Vagina (tissue), 2 donors: ENCODE measurements at regions not wholly inside any gene's neighbourhood (a gene's known extent, or its start where the extent isn't known, plus 50 kb on each side); places are given as distances from the start of the nearest gene placed in this dataset.

Experiments
- DNase-seq, 2 donors: peaks; one replicate each; pipeline ENCODE4 v3.0.0-alpha.2; 2017; ENCODE audit errors: extremely low spot score in 2 of 2
- H3K27ac ChIP-seq: fragments of 200-600 bp; sonication (generic); one replicate; pipeline ENCODE4 v1.5.1; 2019
- H3K27me3 ChIP-seq: fragments of 200-600 bp; sonication (generic); one replicate; pipeline ENCODE4 v1.5.1; 2019
- H3K36me3 ChIP-seq, 2 donors: fragments of 200-600 bp; sonication (generic); one replicate each; pipeline ENCODE4 v1.5.1; 2017 to 2019
- H3K4me1 ChIP-seq: fragments of 200-600 bp; sonication (generic); one replicate; pipeline ENCODE4 v1.5.1; 2019
- H3K4me3 ChIP-seq, 2 donors: fragments of 200-600 bp; sonication (generic); 1 replicate in 1 of 2; 2 replicates in 1 of 2; pipeline ENCODE4 v1.5.1; 2016 to 2019
- H3K9me3 ChIP-seq: fragments of 200-600 bp; sonication (generic); one replicate; pipeline ENCODE4 v1.5.1; 2019
- POLR2A ChIP-seq, 2 donors: fragments of 450-650 bp; IDR thresholded peaks; one replicate each; pipeline ENCODE4 v1.6.1; 2017; ENCODE audit warnings: antibody characterized with exemption in 2 of 2, mild to moderate bottlenecking in 2 of 2, moderate library complexity in 2 of 2
- POLR2AphosphoS5 ChIP-seq, 2 donors: sonication (generic); formaldehyde crosslinking; IDR thresholded peaks; one replicate each; pipeline ENCODE4 v1.9.0; 2017; ENCODE audit warnings: antibody characterized with exemption in 2 of 2, mild to moderate bottlenecking in 2 of 2, low read depth in 1 of 2; ENCODE audit not compliant: insufficient read depth in 1 of 2
- intact Hi-C: fragments of 100-400 bp; cut with DNase I; formaldehyde crosslinking; loops from one replicate; pipeline ENCODE4 v1.15.1; 2023
- TF ChIP-seq, protein P1 (sequence below), 3 experiments: fragments of 450-650 bp in 2 of 3; fragments of 200-600 bp in 1 of 3; sonication (generic) in 1 of 3; IDR thresholded peaks; one replicate each; pipeline ENCODE4 v1.5.1; 2017 to 2019; ENCODE audit warnings: antibody characterized with exemption in 3 of 3, mild to moderate bottlenecking in 2 of 3, moderate library complexity in 2 of 3

GRCh38 chr4:79048878-79049277 is 109.6 kb upstream of the PAQR3 start:
- intact Hi-C loops: no loop called here
- TF ChIP-seq, protein P1, sequence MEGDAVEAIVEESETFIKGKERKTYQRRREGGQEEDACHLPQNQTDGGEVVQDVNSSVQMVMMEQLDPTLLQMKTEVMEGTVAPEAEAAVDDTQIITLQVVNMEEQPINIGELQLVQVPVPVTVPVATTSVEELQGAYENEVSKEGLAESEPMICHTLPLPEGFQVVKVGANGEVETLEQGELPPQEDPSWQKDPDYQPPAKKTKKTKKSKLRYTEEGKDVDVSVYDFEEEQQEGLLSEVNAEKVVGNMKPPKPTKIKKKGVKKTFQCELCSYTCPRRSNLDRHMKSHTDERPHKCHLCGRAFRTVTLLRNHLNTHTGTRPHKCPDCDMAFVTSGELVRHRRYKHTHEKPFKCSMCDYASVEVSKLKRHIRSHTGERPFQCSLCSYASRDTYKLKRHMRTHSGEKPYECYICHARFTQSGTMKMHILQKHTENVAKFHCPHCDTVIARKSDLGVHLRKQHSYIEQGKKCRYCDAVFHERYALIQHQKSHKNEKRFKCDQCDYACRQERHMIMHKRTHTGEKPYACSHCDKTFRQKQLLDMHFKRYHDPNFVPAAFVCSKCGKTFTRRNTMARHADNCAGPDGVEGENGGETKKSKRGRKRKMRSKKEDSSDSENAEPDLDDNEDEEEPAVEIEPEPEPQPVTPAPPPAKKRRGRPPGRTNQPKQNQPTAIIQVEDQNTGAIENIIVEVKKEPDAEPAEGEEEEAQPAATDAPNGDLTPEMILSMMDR (IDR thresholded peaks at IDR 0.05): no peak
- no peak for TF ChIP-seq POLR2A (IDR thresholded peaks at IDR 0.05)
- Histone ChIP-seq H3K4me1 (no peaks in the 10 kb centered on the region), H3K27me3 (no peaks in the 10 kb centered on the region), H3K36me3 (no peaks in the 10 kb centered on the region), H3K4me3 (no peak overlapping the region), H3K9me3 (no peaks in the 10 kb centered on the region), H3K27ac (no peak overlapping the region)
- DNase-seq: no peak

GRCh38 chr4:79047316-79047715 is 108.1 kb upstream of the PAQR3 start:
- Histone ChIP-seq H3K36me3 (no peaks in the 10 kb centered on the region), H3K4me3 (no peak overlapping the region), H3K9me3 (no peaks in the 10 kb centered on the region), H3K27ac (no peak overlapping the region), H3K27me3 (no peaks in the 10 kb centered on the region), H3K4me1 (no peaks in the 10 kb centered on the region)
- no peak for DNase-seq
- intact Hi-C loops: no loop called here
- TF ChIP-seq POLR2A (IDR thresholded peaks at IDR 0.05) (no peak), POLR2AphosphoS5 (IDR thresholded peaks at IDR 0.05; ENCODE audit: insufficient read depth in 1 of 2, low read depth in 1 of 2) (no peak)
- TF ChIP-seq, protein P1 (IDR thresholded peaks at IDR 0.05): no peak

- Histone ChIP-seq H3K4me3 (no peak overlapping the region), H3K4me1 (no peaks in the 10 kb centered on the region)
Observed at GRCh38 chr4:79046016-79046592, 106.9 kb upstream of the PAQR3 start.

DNA sequence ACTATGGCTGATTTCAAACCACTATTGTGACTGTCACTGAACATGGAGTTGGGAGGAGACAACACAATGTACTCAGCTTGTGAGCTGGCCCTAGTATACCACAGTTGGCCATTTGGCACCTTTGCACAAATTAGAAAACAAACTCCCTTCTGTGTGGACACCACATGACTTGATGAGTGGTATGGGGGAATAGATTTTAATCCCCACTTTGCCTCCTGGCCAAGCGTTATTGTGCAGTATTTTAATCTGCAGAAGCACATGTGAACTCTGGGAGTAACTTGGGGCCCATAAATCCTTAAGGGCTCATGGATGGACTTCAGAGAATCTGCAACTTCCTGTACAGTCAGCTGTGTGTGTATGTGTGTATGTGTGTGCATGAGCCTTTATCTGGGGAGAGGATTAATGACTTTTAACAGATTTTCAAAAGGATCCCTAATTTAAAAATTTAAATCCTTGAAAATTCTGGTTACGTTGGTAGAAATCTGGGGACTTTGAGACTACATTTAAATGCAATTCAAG is 105.0 kb upstream of the PAQR3 start:
- no peaks in the 10 kb centered on the region for H3K4me1 ChIP-seq
- no peak for DNase-seq
- H3K4me3 ChIP-seq: no peak overlapping the region
- no peaks in the 10 kb centered on the region for H3K9me3 ChIP-seq
- intact Hi-C loops: no loop called here
- H3K36me3 ChIP-seq: no peaks in the 10 kb centered on the region
- H3K27ac ChIP-seq: no peak overlapping the region
- TF ChIP-seq POLR2A (IDR thresholded peaks at IDR 0.05) (no peak), POLR2AphosphoS5 (IDR thresholded peaks at IDR 0.05; ENCODE audit: insufficient read depth in 1 of 2, low read depth in 1 of 2) (no peak)
- TF ChIP-seq, protein P1 (IDR thresholded peaks at IDR 0.05): no peak
- no peaks in the 10 kb centered on the region for H3K27me3 ChIP-seq

More at GRCh38 chr4:79046016-79046592, 106.9 kb upstream of the PAQR3 start:
- DNase-seq: no peak
- intact Hi-C loops: no loop called here
- H3K9me3 ChIP-seq: no peaks in the 10 kb centered on the region
- TF ChIP-seq POLR2A (IDR thresholded peaks at IDR 0.05) (no peak), POLR2AphosphoS5 (IDR thresholded peaks at IDR 0.05; ENCODE audit: insufficient read depth in 1 of 2, low read depth in 1 of 2) (no peak)
- TF ChIP-seq, protein P1 (IDR thresholded peaks at IDR 0.05): no peak
- no peaks in the 10 kb centered on the region for H3K36me3 ChIP-seq
- H3K27ac ChIP-seq: no peak overlapping the region
- no peaks in the 10 kb centered on the region for H3K27me3 ChIP-seq

- no peak overlapping the region for H3K27ac ChIP-seq
- H3K4me1 ChIP-seq: no peaks in the 10 kb centered on the region
- intact Hi-C loops: no loop called here
Observed at GRCh38 chr4:79043138-79043537, 103.9 kb upstream of the PAQR3 start.

More at GRCh38 chr4:79043138-79043537, 103.9 kb upstream of the PAQR3 start:
- Histone ChIP-seq H3K4me3 (no peak overlapping the region), H3K27me3 (no peaks in the 10 kb centered on the region), H3K9me3 (no peaks in the 10 kb centered on the region), H3K36me3 (no peaks in the 10 kb centered on the region)
- no peak for DNase-seq
- TF ChIP-seq POLR2A (IDR thresholded peaks at IDR 0.05) (no peak), POLR2AphosphoS5 (IDR thresholded peaks at IDR 0.05; ENCODE audit: insufficient read depth in 1 of 2, low read depth in 1 of 2) (no peak)
- TF ChIP-seq, protein P1 (IDR thresholded peaks at IDR 0.05): no peak
